HT-29 (cell line): ENCODE measurements at regions not wholly inside any gene's neighbourhood (a gene's known extent, or its start where the extent isn't known, plus 50 kb on each side); places are given as distances from the start of the nearest gene placed in this dataset.

ENCODE experiments used
- DNase-seq: peaks from one replicate; pipeline ENCODE4 v3.0.0-alpha.2; 2015; ENCODE audit warnings: low spot score

GRCh38 chrX:16491461-16491860, 158.5 kb upstream of the S100G start:
- no peak for DNase-seq

DNA sequence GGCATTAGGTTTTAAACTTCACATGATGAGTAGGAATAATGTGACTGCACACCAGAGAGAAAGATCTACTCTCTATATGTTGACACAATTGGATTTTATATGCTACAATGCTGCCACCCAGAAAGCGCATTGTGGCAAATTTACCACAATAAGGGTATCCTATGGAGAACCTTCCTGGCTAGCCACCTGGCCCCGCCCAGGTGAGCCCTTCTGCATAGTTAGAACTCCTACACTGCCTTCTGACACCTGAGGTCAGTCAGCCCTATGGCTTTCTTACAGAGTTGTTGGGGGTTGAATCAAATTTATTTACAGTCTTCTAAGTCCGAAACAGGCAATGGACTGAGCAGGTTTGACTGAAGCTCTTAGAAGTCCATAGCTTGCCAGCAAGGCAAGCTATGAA, 153.8 kb upstream of the S100G start:
- no peak for DNase-seq

- DNase-seq = no peak
Observed at GRCh38 chrX:16511796-16512776, 137.9 kb upstream of the S100G start.

DNA sequence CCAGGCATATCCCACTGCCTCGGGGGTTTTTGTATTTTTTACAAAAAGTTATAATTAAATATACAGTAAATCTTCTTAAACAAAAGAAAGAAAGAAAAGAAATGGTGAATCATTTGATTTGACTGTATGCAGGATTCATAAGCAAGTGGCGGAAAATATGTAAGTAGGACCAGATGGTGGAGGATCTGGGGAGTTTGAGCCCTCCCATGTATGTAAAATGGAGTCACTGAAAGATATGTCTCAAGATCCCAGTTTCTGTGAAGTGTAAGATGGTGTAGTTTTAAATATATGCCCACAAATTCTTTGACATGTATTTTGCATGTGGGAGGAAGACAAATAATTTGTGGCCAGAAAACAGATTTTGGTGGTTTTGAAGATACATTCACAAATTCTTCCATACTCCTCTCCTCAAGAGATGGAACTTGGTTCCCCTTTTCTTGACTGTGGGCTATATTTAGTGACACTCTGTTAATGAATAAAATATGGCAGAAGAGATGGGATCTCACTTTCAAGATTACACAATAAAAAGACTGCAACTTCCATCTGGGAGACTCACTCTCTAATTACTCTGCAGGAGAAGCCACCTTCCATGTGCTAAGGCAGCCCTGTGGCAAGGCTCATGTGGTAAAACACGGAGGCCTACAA, 133.6 kb upstream of the S100G start:
- DNase-seq = no peak

GRCh38 chrX:16517039-16517605, 132.8 kb upstream of the S100G start:
- DNase-seq = no peak

DNA sequence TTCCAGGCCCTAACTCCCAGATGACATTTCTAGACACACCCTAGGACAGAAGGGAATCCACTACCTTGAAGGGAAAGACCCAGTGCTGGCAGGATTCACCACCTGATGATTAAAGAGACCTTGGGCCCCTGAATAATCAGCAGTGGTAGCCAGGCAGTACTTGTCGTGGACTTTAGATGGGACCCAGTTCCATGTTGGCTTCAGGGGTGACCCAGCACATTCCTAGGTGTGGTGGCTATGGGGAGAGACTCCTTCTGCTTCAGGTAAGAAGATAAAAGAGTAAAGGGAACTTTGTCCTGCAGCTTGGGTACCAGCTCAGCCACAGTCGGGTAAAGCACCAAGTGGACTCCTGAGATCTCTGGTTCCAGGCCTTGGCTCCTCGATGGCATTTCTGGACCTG, 131.8 kb upstream of the S100G start:
- DNase-seq = no peak

- no peak for DNase-seq
Observed at GRCh38 chrX:16524316-16524715, 125.6 kb upstream of the S100G start.

- DNase-seq = no peak
Observed at GRCh38 chrX:16526003-16526402, 124.0 kb upstream of the S100G start.

DNA sequence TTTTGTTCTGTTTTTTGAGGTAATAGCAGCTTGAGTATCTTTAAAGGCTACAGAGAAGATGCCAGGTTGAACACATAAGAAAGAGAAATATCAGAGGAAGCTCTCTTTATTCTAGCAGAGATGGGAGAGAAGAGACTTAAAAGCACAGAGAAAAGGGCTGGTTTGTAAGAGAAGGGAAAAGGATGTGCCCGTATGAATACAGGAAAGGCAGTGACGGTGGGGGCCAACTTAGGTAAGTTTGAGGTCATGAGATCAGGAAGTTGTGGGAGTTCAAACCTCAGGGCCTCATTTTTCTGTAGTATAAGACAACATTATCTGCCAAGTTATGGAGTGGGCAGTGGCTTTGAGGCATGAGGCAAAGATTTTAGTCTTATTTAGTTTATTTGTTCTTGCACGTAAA, 121.3 kb upstream of the S100G start:
- DNase-seq = no peak
